BJ (cell line): ENCODE measurements at regions not wholly inside any gene's neighbourhood (a gene's known extent, or its start where the extent isn't known, plus 50 kb on each side); places are given as distances from the start of the nearest gene placed in this dataset.

Experiments
- CTCF ChIA-PET: fragments of 350-600 bp; formaldehyde crosslinking; extraction: SDS; loops from one replicate; lab custom pipeline; 2021; ENCODE audit warnings: antibody characterized with exemption, inconsistent platforms; lab: Yijun Ruan, JAX
- POLR2A ChIA-PET: fragments of 300-600 bp; sonication (Branson Sonifier 250); formaldehyde crosslinking; extraction: SDS; loops from one replicate; lab custom pipeline; 2021; ENCODE audit warnings: antibody characterized with exemption; lab: Charles Lee
- DNase-seq: peaks from one replicate; pipeline ENCODE4 v3.0.0-alpha.2; 2011; ENCODE audit warnings: low read depth
- H3K27me3 ChIP-seq: 2 replicates; pipeline ENCODE4 v1.6.0; 2011; ENCODE audit warnings: low read length; ENCODE audit not compliant: control insufficient read depth, insufficient read depth
- H3K36me3 ChIP-seq: 2 replicates; pipeline ENCODE4 v1.5.1; 2011; ENCODE audit warnings: low read length; ENCODE audit not compliant: control insufficient read depth, insufficient read depth
- H3K4me3 ChIP-seq: 2 replicates; pipeline ENCODE4 v1.5.1; 2011; ENCODE audit warnings: low read depth, mild to moderate bottlenecking, control low read depth, low read length
- CTCF ChIP-seq: IDR thresholded peaks from 2 replicates; pipeline ENCODE4 v1.5.1; 2011; ENCODE audit warnings: low read depth, mild to moderate bottlenecking, control low read depth, inconsistent platforms, low read length, moderate library complexity; ENCODE audit not compliant: insufficient read depth

- CTCF ChIA-PET, result no interaction called here
- POLR2A ChIA-PET, result no interaction called here
- H3K27me3 ChIP-seq, result peaks cover 5% of the 10 kb centered on the region; the same call in 1 of the 2 replicates
- TF ChIP-seq CTCF, result no peak
- no peak overlapping the region for H3K4me3 ChIP-seq
- no peaks in the 10 kb centered on the region for H3K36me3 ChIP-seq
- DNase-seq, result no peak
Measured at GRCh38 chr3:124593442-124593829, 136.8 kb upstream of the UMPS start.

GRCh38 chr3:124594581-124594980 is 135.7 kb upstream of the UMPS start:
- Histone ChIP-seq H3K27me3 (peaks cover 5% of the 10 kb centered on the region), H3K4me3 (no peak overlapping the region), H3K36me3 (no peaks in the 10 kb centered on the region)
- DNase-seq, result no peak
- ChIA-PET CTCF (interaction anchor here (1.2 kb wide), 1 partner anchor 10 kb away, joined by 3 read pairs; no protein-coding TSS in a partner anchor), POLR2A (no interaction called here)
- TF ChIP-seq CTCF, result no peak

DNA sequence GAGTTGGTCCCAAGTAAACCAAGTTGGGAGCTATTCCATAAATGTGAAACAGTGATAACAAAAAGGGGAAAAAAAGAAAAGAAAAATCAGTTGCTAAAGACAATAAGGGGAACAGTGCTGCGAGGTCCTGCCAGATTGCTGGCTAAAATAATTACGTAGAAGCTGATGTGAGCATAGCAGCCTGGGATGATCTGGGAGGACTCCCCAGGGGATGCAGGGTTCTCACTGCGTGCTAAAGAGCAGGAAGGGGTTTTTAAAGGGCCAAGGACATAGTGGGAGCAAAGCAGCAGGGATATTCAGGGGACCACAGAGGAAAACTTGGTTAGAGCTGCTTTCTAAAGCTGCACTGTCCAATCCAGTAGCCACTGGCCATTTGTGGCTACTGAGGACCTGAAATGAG is 133.0 kb upstream of the UMPS start:
- Histone ChIP-seq H3K4me3 (no peak overlapping the region), H3K27me3 (peaks cover 2% of the 10 kb centered on the region), H3K36me3 (no peaks in the 10 kb centered on the region)
- ChIA-PET POLR2A (no interaction called here), CTCF (interaction anchor here (1.5 to 1.6 kb wide), 2 partner anchors 11 to 91 kb away, joined by 3 to 4 read pairs; no protein-coding TSS in a partner anchor)
- TF ChIP-seq CTCF, result no peak
- no peak for DNase-seq

DNA sequence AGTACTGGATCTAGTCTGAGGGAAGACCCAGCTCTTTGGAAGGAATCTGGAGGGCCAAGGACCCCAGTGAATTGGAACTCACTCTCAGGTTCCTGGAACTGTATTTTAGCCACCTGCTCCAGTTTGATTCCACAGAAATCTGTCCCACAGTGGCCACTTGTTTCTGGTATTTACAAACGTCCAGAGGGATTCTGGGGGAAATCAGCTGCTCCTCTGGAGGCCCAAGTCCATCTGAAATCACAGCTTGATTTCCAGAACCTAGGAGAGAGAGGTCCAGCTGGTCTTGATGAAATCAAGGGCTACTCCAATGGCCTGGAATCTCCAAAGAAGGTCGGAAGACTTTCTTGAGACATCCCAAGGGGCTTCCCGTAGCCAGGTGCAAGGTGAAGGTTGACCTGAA is 132.3 kb upstream of the UMPS start:
- CTCF ChIA-PET, result interaction anchor here (0.9 to 1.6 kb wide), 3 partner anchors 10 to 90 kb away, joined by 3 to 4 read pairs (median 3); no protein-coding TSS in a partner anchor

DNA sequence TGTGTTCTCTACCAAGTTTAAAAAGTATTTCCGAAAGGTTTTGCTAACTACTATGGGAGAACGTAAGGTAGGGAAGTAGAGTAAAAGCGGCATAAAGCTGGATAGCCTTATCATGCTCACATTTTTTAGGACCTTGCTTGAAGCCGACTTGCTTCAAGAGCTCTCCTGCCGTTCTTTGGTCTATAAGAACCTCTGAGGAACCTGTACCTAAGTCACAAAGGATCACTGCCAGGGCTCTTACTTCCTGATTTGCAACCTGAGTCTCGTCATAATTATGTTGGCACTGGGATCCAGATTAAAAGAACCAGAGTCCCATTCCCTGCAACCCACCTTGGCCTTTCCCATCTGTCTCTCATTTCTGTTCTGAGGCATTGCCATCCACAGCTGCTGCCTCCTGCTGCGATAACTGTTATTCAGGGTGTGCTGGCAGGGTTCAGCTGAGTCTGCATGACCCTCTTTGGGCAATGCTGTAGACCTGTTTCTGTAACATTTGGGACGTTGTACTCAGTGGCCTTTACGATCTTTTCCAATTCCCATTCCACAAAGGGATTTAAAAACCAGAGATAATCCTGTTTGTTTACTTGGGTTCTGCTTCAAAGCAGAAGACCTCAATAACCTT is 131.0 kb upstream of the UMPS start:
- Histone ChIP-seq H3K36me3 (no peaks in the 10 kb centered on the region), H3K4me3 (no peak overlapping the region), H3K27me3 (peaks cover 2% of the 10 kb centered on the region; the same call in 1 of the 2 replicates)
- ChIA-PET CTCF (no interaction called here), POLR2A (no interaction called here)
- no peak for TF ChIP-seq CTCF
- no peak for DNase-seq

More for the DNA sequence above, 132.3 kb upstream of the UMPS start:
- Histone ChIP-seq H3K36me3 (no peaks in the 10 kb centered on the region), H3K27me3 (peaks cover 1% of the 10 kb centered on the region; the same call in 1 of the 2 replicates), H3K4me3 (no peak overlapping the region)
- no peak for DNase-seq
- POLR2A ChIA-PET, result no interaction called here
- TF ChIP-seq CTCF, result no peak
